ENCODE measurements at regions not wholly inside any gene's neighbourhood (a gene's known extent, or its start where the extent isn't known, plus 50 kb on each side); places are given as distances from the start of the nearest gene placed in this dataset.

DNA sequence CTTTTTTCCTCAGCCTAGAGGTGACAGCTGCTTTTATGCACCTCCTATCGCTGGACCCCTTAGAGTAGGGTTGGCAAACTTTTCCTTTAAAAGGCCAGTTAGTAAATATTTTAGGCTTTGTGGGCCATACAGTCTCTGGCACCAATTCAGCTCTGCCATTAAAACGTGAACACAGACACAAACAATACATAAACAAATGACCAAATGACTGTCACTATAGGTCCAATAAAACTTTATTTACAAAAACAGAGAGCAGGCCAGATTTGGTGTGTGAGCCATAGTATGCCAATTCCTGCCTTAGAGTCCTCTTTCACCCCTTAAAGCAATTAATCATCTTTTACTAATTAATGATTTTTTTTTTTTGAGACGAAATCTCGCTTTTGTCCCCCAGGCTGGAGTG is 61.1 kb upstream of the RPS13 start:
- TF ChIP-seq, protein P1, sequence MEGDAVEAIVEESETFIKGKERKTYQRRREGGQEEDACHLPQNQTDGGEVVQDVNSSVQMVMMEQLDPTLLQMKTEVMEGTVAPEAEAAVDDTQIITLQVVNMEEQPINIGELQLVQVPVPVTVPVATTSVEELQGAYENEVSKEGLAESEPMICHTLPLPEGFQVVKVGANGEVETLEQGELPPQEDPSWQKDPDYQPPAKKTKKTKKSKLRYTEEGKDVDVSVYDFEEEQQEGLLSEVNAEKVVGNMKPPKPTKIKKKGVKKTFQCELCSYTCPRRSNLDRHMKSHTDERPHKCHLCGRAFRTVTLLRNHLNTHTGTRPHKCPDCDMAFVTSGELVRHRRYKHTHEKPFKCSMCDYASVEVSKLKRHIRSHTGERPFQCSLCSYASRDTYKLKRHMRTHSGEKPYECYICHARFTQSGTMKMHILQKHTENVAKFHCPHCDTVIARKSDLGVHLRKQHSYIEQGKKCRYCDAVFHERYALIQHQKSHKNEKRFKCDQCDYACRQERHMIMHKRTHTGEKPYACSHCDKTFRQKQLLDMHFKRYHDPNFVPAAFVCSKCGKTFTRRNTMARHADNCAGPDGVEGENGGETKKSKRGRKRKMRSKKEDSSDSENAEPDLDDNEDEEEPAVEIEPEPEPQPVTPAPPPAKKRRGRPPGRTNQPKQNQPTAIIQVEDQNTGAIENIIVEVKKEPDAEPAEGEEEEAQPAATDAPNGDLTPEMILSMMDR (IDR thresholded peaks at IDR 0.05 in 8 of 11, conservative IDR thresholded peaks at IDR 0.05 in 3 of 11): no peak
- TF ChIP-seq POLR2A (IDR thresholded peaks at IDR 0.05) (no peak), POLR2AphosphoS5 (IDR thresholded peaks at IDR 0.05) (no peak)

Measured in spleen (tissue), 7 donors.